GM20000 (cell line): ENCODE measurements at regions not wholly inside any gene's neighbourhood (a gene's known extent, or its start where the extent isn't known, plus 50 kb on each side); places are given as distances from the start of the nearest gene placed in this dataset.

Experiments
- DNase-seq: peaks from one replicate; pipeline ENCODE4 v3.0.0; 2012; ENCODE audit warnings: low spot score
- TF ChIP-seq, protein P1 (sequence below): IDR thresholded peaks from 2 replicates; pipeline ENCODE4 v1.5.1; 2012; ENCODE audit warnings: mild to moderate bottlenecking, control low read depth; ENCODE audit errors: extremely low read depth, missing control alignments

DNA sequence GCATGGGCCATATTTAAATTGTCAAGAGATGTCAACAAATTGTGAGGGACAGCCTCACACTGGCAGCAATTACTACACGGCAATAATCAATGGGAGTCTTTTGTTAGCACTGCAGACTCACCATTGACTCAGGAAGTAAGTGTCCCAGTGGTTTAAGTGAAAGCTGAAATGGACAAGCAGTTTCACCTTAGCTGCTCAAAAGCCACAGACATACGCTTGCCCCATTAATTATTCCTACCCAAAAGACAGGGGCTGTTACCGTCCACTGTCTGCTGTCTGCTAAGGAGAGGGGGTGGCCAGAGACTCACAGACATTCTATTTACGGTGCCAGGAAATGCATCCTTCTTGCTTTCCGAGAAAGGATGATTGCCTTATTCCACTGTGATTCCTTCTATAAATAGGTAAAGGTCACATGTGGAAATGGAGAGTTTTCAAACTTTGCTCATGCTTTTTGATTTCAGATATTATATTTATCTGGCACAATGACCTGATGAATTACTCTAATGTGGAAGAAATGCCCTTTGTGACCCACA, 309.7 kb upstream of the NFE2L3 start:
- DNase-seq: no peak
- TF ChIP-seq, protein P1, sequence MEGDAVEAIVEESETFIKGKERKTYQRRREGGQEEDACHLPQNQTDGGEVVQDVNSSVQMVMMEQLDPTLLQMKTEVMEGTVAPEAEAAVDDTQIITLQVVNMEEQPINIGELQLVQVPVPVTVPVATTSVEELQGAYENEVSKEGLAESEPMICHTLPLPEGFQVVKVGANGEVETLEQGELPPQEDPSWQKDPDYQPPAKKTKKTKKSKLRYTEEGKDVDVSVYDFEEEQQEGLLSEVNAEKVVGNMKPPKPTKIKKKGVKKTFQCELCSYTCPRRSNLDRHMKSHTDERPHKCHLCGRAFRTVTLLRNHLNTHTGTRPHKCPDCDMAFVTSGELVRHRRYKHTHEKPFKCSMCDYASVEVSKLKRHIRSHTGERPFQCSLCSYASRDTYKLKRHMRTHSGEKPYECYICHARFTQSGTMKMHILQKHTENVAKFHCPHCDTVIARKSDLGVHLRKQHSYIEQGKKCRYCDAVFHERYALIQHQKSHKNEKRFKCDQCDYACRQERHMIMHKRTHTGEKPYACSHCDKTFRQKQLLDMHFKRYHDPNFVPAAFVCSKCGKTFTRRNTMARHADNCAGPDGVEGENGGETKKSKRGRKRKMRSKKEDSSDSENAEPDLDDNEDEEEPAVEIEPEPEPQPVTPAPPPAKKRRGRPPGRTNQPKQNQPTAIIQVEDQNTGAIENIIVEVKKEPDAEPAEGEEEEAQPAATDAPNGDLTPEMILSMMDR: no peak

DNA sequence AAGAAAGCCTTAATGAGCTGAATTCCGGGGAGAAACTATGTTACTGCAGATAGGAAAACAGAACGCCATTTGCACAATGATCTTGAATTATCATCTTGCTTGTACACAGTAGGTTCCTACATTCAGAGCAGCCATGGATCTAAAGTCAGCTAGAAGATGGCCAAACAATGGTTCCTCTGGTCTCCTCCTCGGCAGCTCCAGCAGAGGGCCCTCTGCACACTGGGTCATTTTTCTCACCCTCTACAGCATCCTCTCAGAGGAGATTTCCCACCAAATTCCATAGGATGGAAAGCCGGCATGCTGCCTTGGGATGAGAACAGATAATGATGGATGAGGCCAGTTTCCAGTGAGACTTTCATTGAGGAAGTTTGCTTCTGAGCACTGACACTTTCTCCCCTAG, 308.5 kb upstream of the NFE2L3 start:
- TF ChIP-seq, protein P1: no peak
- DNase-seq: no peak

DNA sequence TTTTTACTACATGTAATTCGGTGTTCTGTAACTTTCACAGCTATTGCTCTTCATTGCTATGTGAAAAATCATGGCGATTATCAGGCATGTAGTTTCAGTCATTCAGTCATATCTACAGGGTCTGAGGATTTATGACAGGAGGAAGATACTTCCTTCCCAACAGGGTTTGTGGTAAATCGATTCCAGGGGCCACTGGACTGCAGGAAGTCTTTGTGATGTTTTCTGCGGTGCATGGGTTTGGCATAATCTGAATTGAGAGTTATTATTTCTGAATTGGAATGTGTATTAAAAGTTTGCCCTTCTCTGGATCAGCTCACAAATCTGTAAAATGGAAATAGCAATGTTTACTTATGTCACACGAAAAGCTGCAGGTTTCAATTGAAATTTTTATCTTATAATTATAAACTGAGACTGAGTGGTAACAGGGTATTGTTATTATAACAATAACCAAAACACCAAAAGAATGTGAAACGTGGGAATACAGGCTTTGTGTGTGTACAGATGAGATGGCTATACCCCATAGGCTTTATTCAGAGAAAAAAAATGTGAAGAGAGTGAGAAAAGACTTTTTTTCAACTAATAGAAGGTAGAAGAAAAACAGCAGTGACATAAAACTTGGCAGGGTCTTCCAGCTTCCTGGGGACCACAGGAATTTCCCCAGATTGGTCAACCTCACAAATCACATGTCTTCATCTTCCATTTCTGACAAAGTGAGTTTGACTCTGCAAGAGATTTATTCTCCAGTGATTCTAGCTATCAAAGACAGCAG, 307.7 kb upstream of the NFE2L3 start:
- no peak for DNase-seq
- TF ChIP-seq, protein P1: no peak

DNA sequence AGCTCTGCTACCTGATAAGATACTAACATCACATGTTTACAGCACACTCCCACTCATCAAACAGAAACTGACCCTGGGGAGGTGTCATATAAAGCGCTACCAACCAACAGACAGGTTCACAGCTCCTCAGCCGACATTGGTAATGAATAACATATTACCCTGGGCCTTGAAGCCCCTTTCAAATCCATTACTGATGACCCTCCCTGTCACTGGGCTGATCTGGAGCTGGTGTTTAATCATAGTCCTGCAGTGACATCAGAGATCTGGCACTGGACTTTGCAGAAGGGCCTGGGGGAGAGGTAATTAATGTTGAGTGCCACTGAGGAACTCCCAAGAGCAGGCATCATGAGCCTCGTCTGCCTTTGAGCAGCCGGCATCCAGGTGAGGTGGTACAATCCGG, 306.5 kb upstream of the NFE2L3 start:
- DNase-seq: no peak
- TF ChIP-seq, protein P1: no peak

DNA sequence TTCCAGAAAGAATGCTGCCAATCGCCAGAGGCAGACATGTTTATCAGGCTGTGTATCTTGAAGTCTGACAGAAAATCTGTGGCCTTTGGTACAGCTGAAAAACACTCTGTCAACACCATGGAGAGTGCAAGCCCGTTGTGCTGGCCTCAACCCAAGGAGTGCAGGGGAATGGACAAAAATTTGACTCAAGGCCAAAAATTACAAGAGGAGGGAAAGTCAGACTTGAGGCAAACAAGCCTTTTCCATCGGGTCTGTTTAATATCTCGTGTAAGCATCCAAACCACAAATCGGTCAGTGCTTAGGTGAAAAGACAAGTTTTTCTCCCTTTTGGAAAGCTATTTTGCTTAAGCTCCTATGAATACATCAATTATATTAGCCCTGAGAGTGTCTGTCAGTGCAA, 305.3 kb upstream of the NFE2L3 start:
- TF ChIP-seq, protein P1: no peak
- no peak for DNase-seq

DNA sequence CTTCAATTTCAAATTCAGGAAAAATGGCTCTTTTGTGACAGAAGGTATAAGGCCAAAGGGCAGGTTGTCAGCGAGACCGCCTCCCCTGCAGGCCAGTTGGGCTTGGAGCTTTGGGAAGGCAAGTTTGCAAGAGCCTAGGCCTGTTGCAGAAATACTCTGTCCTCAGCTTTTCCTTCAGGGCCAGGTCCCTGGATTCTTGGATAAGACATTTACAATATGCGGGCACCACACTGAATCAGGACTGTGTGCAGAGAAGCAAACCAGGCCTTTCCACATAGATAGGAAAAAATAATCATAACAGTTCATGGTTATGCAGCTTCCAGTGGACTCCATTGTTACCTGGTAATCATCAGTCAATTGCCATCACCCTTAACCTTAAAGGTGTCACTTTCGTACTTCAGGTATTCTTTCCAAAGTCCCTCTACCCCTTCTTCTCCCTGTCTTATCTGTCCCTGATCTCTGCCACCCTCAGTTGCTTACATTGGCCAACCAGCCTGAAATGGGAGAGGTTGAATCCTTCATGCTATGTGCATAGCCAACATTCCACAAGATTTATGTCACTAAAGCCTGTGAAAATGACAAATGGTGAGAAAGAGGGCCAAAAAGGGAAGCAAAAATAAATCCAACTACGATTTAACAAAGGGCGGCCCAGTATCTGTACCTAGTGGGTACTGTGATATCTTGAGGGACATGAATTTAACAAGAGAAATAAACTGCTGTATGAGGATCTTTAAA, 304.5 kb upstream of the NFE2L3 start:
- TF ChIP-seq, protein P1: no peak
- no peak for DNase-seq
